ENCODE measurements at regions not wholly inside any gene's neighbourhood (a gene's known extent, or its start where the extent isn't known, plus 50 kb on each side); places are given as distances from the start of the nearest gene placed in this dataset.

DNA sequence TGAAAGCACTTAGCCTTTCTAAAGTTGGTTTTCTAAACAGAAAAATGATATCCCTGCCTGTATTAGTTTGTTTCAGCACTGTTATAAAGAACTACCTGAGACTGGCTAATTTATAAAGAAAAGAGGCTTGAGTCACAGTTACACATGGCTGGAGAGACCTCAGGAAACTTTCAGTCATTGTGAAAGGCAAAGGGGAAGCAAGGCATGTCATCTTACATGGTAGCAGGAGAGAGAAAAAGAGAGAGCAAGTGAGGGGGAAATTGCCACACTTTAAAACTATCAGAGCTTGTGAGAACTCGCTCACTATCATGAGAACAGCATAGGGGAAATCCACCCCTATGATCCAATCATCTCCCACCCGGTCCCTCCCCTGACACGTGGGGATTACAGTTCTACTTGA, 64.9 kb downstream of the FAM170A start:
- H3K4me1 ChIP-seq (ENCODE audit: control insufficient read depth, extremely low read depth, insufficient read depth, low read length), result no peaks in the 10 kb centered on the region
- no peak overlapping the region for H3K9ac ChIP-seq (ENCODE audit: control insufficient read depth, extremely low read depth, insufficient read depth, low read length)
- DNase-seq (ENCODE audit: low read depth, low spot score) (no peak), FAIRE-seq (no peak)
- H3K36me3 ChIP-seq (ENCODE audit: control insufficient read depth in 2 of 2, extremely low read depth in 1 of 2, insufficient read depth in 2 of 2, low read length in 2 of 2), result no peaks in the 10 kb centered on the region
- H3K9me1 ChIP-seq (ENCODE audit: control insufficient read depth, extremely low read depth, insufficient read depth, low read length), result no peaks in the 10 kb centered on the region
- H4K20me1 ChIP-seq (ENCODE audit: control insufficient read depth, extremely low read depth, insufficient read depth, low read length), result no peaks in the 10 kb centered on the region
- H3K27ac ChIP-seq (ENCODE audit: control insufficient read depth, insufficient read depth, low read length), result no peak overlapping the region
- no peaks in the 10 kb centered on the region for H3K79me2 ChIP-seq (ENCODE audit: control insufficient read depth, insufficient read depth, low read length)
- H2AFZ ChIP-seq (ENCODE audit: control insufficient read depth, low read length), result no peak overlapping the region
- H3K27me3 ChIP-seq (ENCODE audit: control insufficient read depth, extremely low read depth, insufficient read depth, low read length), result no peaks in the 10 kb centered on the region
- no peaks in the 10 kb centered on the region for H3K9me3 ChIP-seq (ENCODE audit: control insufficient read depth, low read depth, low read length)
- H3K4me3 ChIP-seq (ENCODE audit: control insufficient read depth in 2 of 3, extremely low read depth in 1 of 3, insufficient read depth in 2 of 3, low read depth in 1 of 3, low read length in 3 of 3), result no peak overlapping the region
- TF ChIP-seq, protein P1, sequence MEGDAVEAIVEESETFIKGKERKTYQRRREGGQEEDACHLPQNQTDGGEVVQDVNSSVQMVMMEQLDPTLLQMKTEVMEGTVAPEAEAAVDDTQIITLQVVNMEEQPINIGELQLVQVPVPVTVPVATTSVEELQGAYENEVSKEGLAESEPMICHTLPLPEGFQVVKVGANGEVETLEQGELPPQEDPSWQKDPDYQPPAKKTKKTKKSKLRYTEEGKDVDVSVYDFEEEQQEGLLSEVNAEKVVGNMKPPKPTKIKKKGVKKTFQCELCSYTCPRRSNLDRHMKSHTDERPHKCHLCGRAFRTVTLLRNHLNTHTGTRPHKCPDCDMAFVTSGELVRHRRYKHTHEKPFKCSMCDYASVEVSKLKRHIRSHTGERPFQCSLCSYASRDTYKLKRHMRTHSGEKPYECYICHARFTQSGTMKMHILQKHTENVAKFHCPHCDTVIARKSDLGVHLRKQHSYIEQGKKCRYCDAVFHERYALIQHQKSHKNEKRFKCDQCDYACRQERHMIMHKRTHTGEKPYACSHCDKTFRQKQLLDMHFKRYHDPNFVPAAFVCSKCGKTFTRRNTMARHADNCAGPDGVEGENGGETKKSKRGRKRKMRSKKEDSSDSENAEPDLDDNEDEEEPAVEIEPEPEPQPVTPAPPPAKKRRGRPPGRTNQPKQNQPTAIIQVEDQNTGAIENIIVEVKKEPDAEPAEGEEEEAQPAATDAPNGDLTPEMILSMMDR (optimal IDR thresholded peaks at IDR 0.05 in 1 of 3, IDR thresholded peaks at IDR 0.05 in 1 of 3, conservative IDR thresholded peaks at IDR 0.05 in 1 of 3; ENCODE audit: extremely low read depth in 1 of 3, insufficient read depth in 2 of 3, low read length in 3 of 3), result no peak
- TF ChIP-seq EZH2 (IDR thresholded peaks at IDR 0.05; ENCODE audit: low read length), result no peak
- no peak overlapping the region for H3K4me2 ChIP-seq (ENCODE audit: control insufficient read depth, extremely low read depth, insufficient read depth, low read depth, low read length)
- dilution Hi-C loops (cut with MboI; ENCODE audit: extremely low pct_ligation_motif_present, low sequenced_read_pairs), result no loop called here

DNA sequence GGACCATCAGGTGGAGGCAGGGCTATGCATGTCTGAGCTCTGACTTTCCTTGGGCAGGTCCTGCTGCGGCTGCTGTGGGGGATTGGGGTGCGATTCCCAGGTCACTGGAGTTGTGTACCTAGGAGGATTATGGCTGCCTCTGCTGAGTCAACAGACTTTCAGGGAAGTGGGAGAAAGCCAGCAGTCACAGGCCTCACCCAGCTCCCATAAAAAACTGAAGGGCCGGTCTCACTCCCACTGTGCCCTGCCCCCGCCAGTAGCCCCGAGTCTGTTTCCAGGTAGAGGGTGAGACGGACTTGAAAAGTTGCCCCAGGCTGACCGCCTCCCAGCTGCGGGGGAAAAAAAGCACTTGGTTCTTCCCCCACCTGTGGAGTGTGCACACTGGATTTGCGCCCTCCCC, 76.7 kb downstream of the FAM170A start:
- Histone ChIP-seq H2AFZ (ENCODE audit: control insufficient read depth, low read length) (no peak overlapping the region), H3K79me2 (ENCODE audit: control insufficient read depth, insufficient read depth, low read length) (no peaks in the 10 kb centered on the region), H3K4me3 (ENCODE audit: control insufficient read depth in 2 of 3, extremely low read depth in 1 of 3, insufficient read depth in 2 of 3, low read depth in 1 of 3, low read length in 3 of 3) (no peak overlapping the region), H3K9me3 (ENCODE audit: control insufficient read depth, low read depth, low read length) (no peaks in the 10 kb centered on the region), H3K9me1 (ENCODE audit: control insufficient read depth, extremely low read depth, insufficient read depth, low read length) (no peaks in the 10 kb centered on the region), H4K20me1 (ENCODE audit: control insufficient read depth, extremely low read depth, insufficient read depth, low read length) (no peaks in the 10 kb centered on the region), H3K4me2 (ENCODE audit: control insufficient read depth, extremely low read depth, insufficient read depth, low read depth, low read length) (no peak overlapping the region), H3K9ac (ENCODE audit: control insufficient read depth, extremely low read depth, insufficient read depth, low read length) (no peak overlapping the region), H3K36me3 (ENCODE audit: control insufficient read depth in 2 of 2, extremely low read depth in 1 of 2, insufficient read depth in 2 of 2, low read length in 2 of 2) (no peaks in the 10 kb centered on the region), H3K27me3 (ENCODE audit: control insufficient read depth, extremely low read depth, insufficient read depth, low read length) (no peaks in the 10 kb centered on the region), H3K4me1 (ENCODE audit: control insufficient read depth, extremely low read depth, insufficient read depth, low read length) (no peaks in the 10 kb centered on the region), H3K27ac (ENCODE audit: control insufficient read depth, insufficient read depth, low read length) (no peak overlapping the region)
- TF ChIP-seq EZH2 (IDR thresholded peaks at IDR 0.05; ENCODE audit: low read length), result no peak
- TF ChIP-seq, protein P1 (optimal IDR thresholded peaks at IDR 0.05 in 1 of 3, IDR thresholded peaks at IDR 0.05 in 1 of 3, conservative IDR thresholded peaks at IDR 0.05 in 1 of 3; ENCODE audit: extremely low read depth in 1 of 3, insufficient read depth in 2 of 3, low read length in 3 of 3), result no peak
- FAIRE-seq (no peak), DNase-seq (ENCODE audit: low read depth, low spot score) (no peak)
- dilution Hi-C loops (cut with MboI; ENCODE audit: extremely low pct_ligation_motif_present, low sequenced_read_pairs), result no loop called here
